ENCODE measurements at regions not wholly inside any gene's neighbourhood (a gene's known extent, or its start where the extent isn't known, plus 50 kb on each side); places are given as distances from the start of the nearest gene placed in this dataset.
"Not testable (repeated sequence)": the region's sequence is repeated elsewhere in the genome, so short reads cannot be mapped to it uniquely, and the experiment has no call there.

- no peak for DNase-seq
These were observed 55.5 kb upstream of the PIK3C3 start for GRCh38 chr18:41899535-41899934.

GRCh38 chr18:41893432-41893831 is 61.6 kb upstream of the PIK3C3 start:
- no peak for DNase-seq

GRCh38 chr18:41887100-41887499 is 67.9 kb upstream of the PIK3C3 start:
- DNase-seq, result no peak

- DNase-seq, result no peak
These were observed 68.8 kb upstream of the PIK3C3 start for GRCh38 chr18:41886126-41886807.

GRCh38 chr18:41881285-41881684 is 73.7 kb upstream of the PIK3C3 start:
- no peak for DNase-seq

- no peak for DNase-seq
These were observed 75.8 kb upstream of the PIK3C3 start for GRCh38 chr18:41879256-41879655.

- DNase-seq, result no peak
These were observed 79.8 kb upstream of the PIK3C3 start for GRCh38 chr18:41875094-41875780.

GRCh38 chr18:41873730-41874129 is 81.3 kb upstream of the PIK3C3 start:
- DNase-seq, result no peak

GRCh38 chr18:41872206-41872605 is 82.8 kb upstream of the PIK3C3 start:
- DNase-seq, result no peak

- no peak for DNase-seq
These were observed 83.6 kb upstream of the PIK3C3 start for GRCh38 chr18:41871229-41872000.

- no peak for DNase-seq
These were observed 84.2 kb upstream of the PIK3C3 start for GRCh38 chr18:41870817-41871216.

- DNase-seq, result no peak
These were observed 84.8 kb upstream of the PIK3C3 start for GRCh38 chr18:41870191-41870590.

GRCh38 chr18:41865796-41866195 is 89.2 kb upstream of the PIK3C3 start:
- not testable (repeated sequence) for DNase-seq

- DNase-seq, result no peak
These were observed 90.8 kb upstream of the PIK3C3 start for GRCh38 chr18:41864216-41864615.

GRCh38 chr18:41862921-41863320 is 92.1 kb upstream of the PIK3C3 start:
- DNase-seq, result no peak

- DNase-seq, result no peak
These were observed 94.0 kb upstream of the PIK3C3 start for GRCh38 chr18:41860987-41861386.

GRCh38 chr18:41858761-41859555 is 96.1 kb upstream of the PIK3C3 start:
- no peak for DNase-seq

- no peak for DNase-seq
These were observed 101.8 kb upstream of the PIK3C3 start for GRCh38 chr18:41853280-41853679.

GRCh38 chr18:41850781-41851180 is 104.3 kb upstream of the PIK3C3 start:
- no peak for DNase-seq

- DNase-seq, result no peak
These were observed 105.4 kb upstream of the PIK3C3 start for GRCh38 chr18:41849632-41850031.

- DNase-seq, result no peak
These were observed 109.5 kb upstream of the PIK3C3 start for GRCh38 chr18:41845563-41845962.

- DNase-seq, result no peak
These were observed 112.1 kb upstream of the PIK3C3 start for GRCh38 chr18:41842886-41843285.

All from stimulated activated CD4-positive, alpha-beta T cell treated with anti-CD3 and anti-CD28 coated beads, Interleukin-1b, Interleukin-23, amount 100 ng/mL, for 48 hours (primary cell).